ENCODE measurements at regions not wholly inside any gene's neighbourhood (a gene's known extent, or its start where the extent isn't known, plus 50 kb on each side); places are given as distances from the start of the nearest gene placed in this dataset.

- WGBS = 65% methylated on average over 5 of the region's 5 CpGs
- no peaks in the 10 kb centered on the region for H3K27me3 ChIP-seq
- no peaks in the 10 kb centered on the region for H3K4me1 ChIP-seq
Measured at GRCh38 chr1:232248276-232248820, 381.6 kb downstream of the SIPA1L2 start.

GRCh38 chr1:232247669-232248068, 382.3 kb downstream of the SIPA1L2 start:
- H3K4me1 ChIP-seq = no peaks in the 10 kb centered on the region
- TF ChIP-seq EP300 (IDR thresholded peaks at IDR 0.05) (no peak), POLR2A (IDR thresholded peaks at IDR 0.05) (no peak), POLR2AphosphoS5 (IDR thresholded peaks at IDR 0.05) (no peak), CTCF (IDR thresholded peaks at IDR 0.05) (no peak)
- H3K36me3 ChIP-seq = no peaks in the 10 kb centered on the region
- no peak overlapping the region for H3K4me3 ChIP-seq
- no peak overlapping the region for H3K27ac ChIP-seq
- no peaks in the 10 kb centered on the region for H3K9me3 ChIP-seq
- 61% methylated on average over 3 of the region's 3 CpGs for WGBS
- DNase-seq (ENCODE audit: low spot score in 2 of 2) = no peak
- H3K27me3 ChIP-seq = no peaks in the 10 kb centered on the region

More at GRCh38 chr1:232248276-232248820, 381.6 kb downstream of the SIPA1L2 start:
- no peak for TF ChIP-seq EP300 (IDR thresholded peaks at IDR 0.05)
- no peak for TF ChIP-seq POLR2AphosphoS5 (IDR thresholded peaks at IDR 0.05)
- TF ChIP-seq CTCF (IDR thresholded peaks at IDR 0.05) = no peak
- no peak for TF ChIP-seq POLR2A (IDR thresholded peaks at IDR 0.05)
- Histone ChIP-seq H3K27ac (no peak overlapping the region), H3K9me3 (no peaks in the 10 kb centered on the region), H3K4me3 (no peak overlapping the region), H3K36me3 (no peaks in the 10 kb centered on the region)
- DNase-seq (ENCODE audit: low spot score in 2 of 2) = no peak

GRCh38 chr1:232244426-232244825, 385.5 kb downstream of the SIPA1L2 start:
- no peak for DNase-seq (ENCODE audit: low spot score in 2 of 2)
- no peaks in the 10 kb centered on the region for H3K4me1 ChIP-seq
- no peak overlapping the region for H3K4me3 ChIP-seq
- H3K36me3 ChIP-seq = no peaks in the 10 kb centered on the region
- 75% methylated on average over 1 of the region's 1 CpG for WGBS
- no peaks in the 10 kb centered on the region for H3K27me3 ChIP-seq
- TF ChIP-seq CTCF (IDR thresholded peaks at IDR 0.05) = no peak
- TF ChIP-seq POLR2AphosphoS5 (IDR thresholded peaks at IDR 0.05) = no peak
- no peak for TF ChIP-seq EP300 (IDR thresholded peaks at IDR 0.05)
- TF ChIP-seq POLR2A (IDR thresholded peaks at IDR 0.05) = no peak
- H3K27ac ChIP-seq = no peak overlapping the region
- no peaks in the 10 kb centered on the region for H3K9me3 ChIP-seq

GRCh38 chr1:232239998-232240397, 389.9 kb downstream of the SIPA1L2 start:
- Histone ChIP-seq H3K36me3 (no peaks in the 10 kb centered on the region), H3K27me3 (no peaks in the 10 kb centered on the region), H3K4me3 (no peak overlapping the region), H3K27ac (no peak overlapping the region), H3K4me1 (no peaks in the 10 kb centered on the region), H3K9me3 (no peaks in the 10 kb centered on the region)
- no peak for DNase-seq (ENCODE audit: low spot score in 2 of 2)
- 49% methylated on average over 6 of the region's 6 CpGs for WGBS
- no peak for TF ChIP-seq POLR2AphosphoS5 (IDR thresholded peaks at IDR 0.05)
- TF ChIP-seq EP300 (IDR thresholded peaks at IDR 0.05) = no peak
- no peak for TF ChIP-seq POLR2A (IDR thresholded peaks at IDR 0.05)

GRCh38 chr1:232239522-232239921, 390.4 kb downstream of the SIPA1L2 start:
- Histone ChIP-seq H3K36me3 (no peaks in the 10 kb centered on the region), H3K4me3 (no peak overlapping the region), H3K4me1 (no peaks in the 10 kb centered on the region), H3K27ac (no peak overlapping the region), H3K9me3 (no peaks in the 10 kb centered on the region), H3K27me3 (no peaks in the 10 kb centered on the region)
- WGBS = 72% methylated on average over 3 of the region's 3 CpGs
- TF ChIP-seq POLR2A (IDR thresholded peaks at IDR 0.05) = no peak
- TF ChIP-seq POLR2AphosphoS5 (IDR thresholded peaks at IDR 0.05) = no peak
- no peak for TF ChIP-seq EP300 (IDR thresholded peaks at IDR 0.05)
- no peak for TF ChIP-seq CTCF (IDR thresholded peaks at IDR 0.05)
- no peak for DNase-seq (ENCODE audit: low spot score in 2 of 2)

GRCh38 chr1:232238009-232238408, 391.9 kb downstream of the SIPA1L2 start:
- no peaks in the 10 kb centered on the region for H3K27me3 ChIP-seq
- H3K36me3 ChIP-seq = no peaks in the 10 kb centered on the region
- TF ChIP-seq POLR2A (IDR thresholded peaks at IDR 0.05) (no peak), EP300 (IDR thresholded peaks at IDR 0.05) (no peak)
- no peak overlapping the region for H3K4me3 ChIP-seq
- no peak for DNase-seq (ENCODE audit: low spot score in 2 of 2)
- H3K4me1 ChIP-seq = no peaks in the 10 kb centered on the region
- 85% methylated on average over 4 of the region's 4 CpGs for WGBS
- H3K27ac ChIP-seq = no peak overlapping the region
- no peaks in the 10 kb centered on the region for H3K9me3 ChIP-seq
